Body of pancreas (tissue), 4 donors: ENCODE measurements at regions not wholly inside any gene's neighbourhood (a gene's known extent, or its start where the extent isn't known, plus 50 kb on each side); places are given as distances from the start of the nearest gene placed in this dataset.

Source experiments
- ATAC-seq: fragments of 150-250 bp; one replicate; pipeline ENCODE4 v1.9.1; 2016
- DNase-seq, 4 donors: peaks; one replicate each; pipeline ENCODE4 v3.0.0-alpha.2; 2019
- H3K27ac ChIP-seq, 4 donors: fragments of 200-600 bp; sonication (generic); 1 replicate in 3 of 4; 2 replicates in 1 of 4; pipeline versions ENCODE4 v1.5.1 to v1.6.1; 2016 to 2019; ENCODE audit warnings: mild to moderate bottlenecking in 1 of 4, mixed read lengths in 1 of 4, moderate library complexity in 1 of 4
- H3K27me3 ChIP-seq, 2 donors: fragments of 200-600 bp; sonication (generic); one replicate each; pipeline ENCODE4 v1.6.0; 2016; ENCODE audit warnings: mild to moderate bottlenecking in 1 of 2
- H3K36me3 ChIP-seq, 2 donors: fragments of 200-600 bp; sonication (generic); replicated peaks in 1 of 2; 2 replicates each; pipeline ENCODE4 v1.5.1; 2016; ENCODE audit warnings: low read depth in 2 of 2; ENCODE audit not compliant: insufficient read depth in 1 of 2
- H3K4me1 ChIP-seq: fragments of 200-600 bp; sonication (generic); one replicate; pipeline ENCODE4 v1.6.0; 2016
- H3K4me3 ChIP-seq, 2 donors: fragments of 200-600 bp; sonication (generic); 1 replicate in 1 of 2; 2 replicates in 1 of 2; pipeline ENCODE4 v1.5.1; 2016 to 2019
- H3K9me3 ChIP-seq, 3 donors: fragments of 200-600 bp; sonication (generic); 1 replicate in 2 of 3; 2 replicates in 1 of 3; pipeline ENCODE4 v1.5.1; 2016
- POLR2A ChIP-seq, 3 donors: fragments of 450-650 bp; IDR thresholded peaks; one replicate each; pipeline ENCODE4 v1.6.1; 2016; ENCODE audit warnings: antibody characterized with exemption in 3 of 3, mild to moderate bottlenecking in 2 of 3
- WGBS, 2 donors: methylation state at CpG; one replicate each; pipeline ENCODE4 v1.1.5; 2017; 5-methylcytosine and 5-hydroxymethylcytosine counted together
- intact Hi-C: fragments of 100-400 bp; cut with DNase I; formaldehyde crosslinking; loops from one replicate; pipeline ENCODE4 v1.15.1; 2023
- TF ChIP-seq, protein P1 (sequence below), 7 experiments: fragments of 450-650 bp in 4 of 7; fragments of 200-600 bp in 3 of 7; sonication (generic) in 3 of 7; IDR thresholded peaks; one replicate each; pipeline ENCODE4 v1.5.1; 2016 to 2019; ENCODE audit warnings: antibody characterized with exemption in 7 of 7

DNA sequence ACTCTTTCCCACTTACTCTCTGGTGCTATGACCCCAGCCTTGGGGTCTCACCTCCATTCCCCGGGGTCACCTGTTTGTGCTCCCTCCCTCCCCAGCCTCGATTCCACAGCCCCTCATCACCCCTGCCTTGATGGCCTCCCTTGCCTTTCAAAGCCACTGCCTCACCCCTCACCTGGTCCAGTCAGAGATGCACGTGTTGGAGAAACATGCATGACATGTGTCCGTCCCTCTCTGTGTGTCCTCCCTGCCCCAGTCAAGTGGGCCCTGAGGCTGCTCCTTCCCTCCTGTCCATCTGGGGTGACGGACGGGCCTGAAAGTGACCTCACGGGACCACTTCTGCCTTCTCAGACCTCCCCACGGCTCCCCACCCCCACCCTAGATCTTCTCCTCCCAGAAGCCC is 82.3 kb upstream of the TWIST2 start:
- Histone ChIP-seq H3K9me3 (no peaks in the 10 kb centered on the region), H3K27ac (no peak overlapping the region), H3K4me1 (no peaks in the 10 kb centered on the region), H3K4me3 (no peak overlapping the region), H3K27me3 (no peaks in the 10 kb centered on the region), H3K36me3 (no peaks in the 10 kb centered on the region)
- TF ChIP-seq, protein P1, sequence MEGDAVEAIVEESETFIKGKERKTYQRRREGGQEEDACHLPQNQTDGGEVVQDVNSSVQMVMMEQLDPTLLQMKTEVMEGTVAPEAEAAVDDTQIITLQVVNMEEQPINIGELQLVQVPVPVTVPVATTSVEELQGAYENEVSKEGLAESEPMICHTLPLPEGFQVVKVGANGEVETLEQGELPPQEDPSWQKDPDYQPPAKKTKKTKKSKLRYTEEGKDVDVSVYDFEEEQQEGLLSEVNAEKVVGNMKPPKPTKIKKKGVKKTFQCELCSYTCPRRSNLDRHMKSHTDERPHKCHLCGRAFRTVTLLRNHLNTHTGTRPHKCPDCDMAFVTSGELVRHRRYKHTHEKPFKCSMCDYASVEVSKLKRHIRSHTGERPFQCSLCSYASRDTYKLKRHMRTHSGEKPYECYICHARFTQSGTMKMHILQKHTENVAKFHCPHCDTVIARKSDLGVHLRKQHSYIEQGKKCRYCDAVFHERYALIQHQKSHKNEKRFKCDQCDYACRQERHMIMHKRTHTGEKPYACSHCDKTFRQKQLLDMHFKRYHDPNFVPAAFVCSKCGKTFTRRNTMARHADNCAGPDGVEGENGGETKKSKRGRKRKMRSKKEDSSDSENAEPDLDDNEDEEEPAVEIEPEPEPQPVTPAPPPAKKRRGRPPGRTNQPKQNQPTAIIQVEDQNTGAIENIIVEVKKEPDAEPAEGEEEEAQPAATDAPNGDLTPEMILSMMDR (IDR thresholded peaks at IDR 0.05): no peak
- no peak for TF ChIP-seq POLR2A (IDR thresholded peaks at IDR 0.05)
- DNase-seq: no peak
- no peak for ATAC-seq
- intact Hi-C loops: no loop called here
- WGBS, 2 donors: 52 to 65% methylated on average over 8 of the region's 8 CpGs

DNA sequence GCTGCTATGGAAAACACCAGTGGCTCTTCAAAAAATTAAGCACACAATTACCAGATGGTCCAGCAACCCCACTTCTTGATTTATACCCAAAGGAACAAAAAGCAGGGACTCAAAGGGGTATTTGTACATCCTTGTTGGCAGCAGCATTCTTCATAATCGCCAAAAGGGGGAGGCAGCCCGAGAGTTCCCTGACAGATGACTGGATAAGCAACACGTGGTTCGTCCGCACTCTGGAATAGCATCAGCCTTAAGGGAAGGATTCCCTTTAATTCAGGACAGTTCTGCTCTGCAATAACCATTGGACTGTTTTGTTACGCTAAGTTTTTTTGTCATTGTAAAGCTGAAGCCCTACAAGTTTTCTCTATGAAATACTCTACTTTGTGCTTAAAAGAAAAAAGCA is 76.7 kb upstream of the TWIST2 start:
- 38 to 62% methylated on average over 6 of the region's 6 CpGs for WGBS, 2 donors
- intact Hi-C loops: no loop called here

DNA sequence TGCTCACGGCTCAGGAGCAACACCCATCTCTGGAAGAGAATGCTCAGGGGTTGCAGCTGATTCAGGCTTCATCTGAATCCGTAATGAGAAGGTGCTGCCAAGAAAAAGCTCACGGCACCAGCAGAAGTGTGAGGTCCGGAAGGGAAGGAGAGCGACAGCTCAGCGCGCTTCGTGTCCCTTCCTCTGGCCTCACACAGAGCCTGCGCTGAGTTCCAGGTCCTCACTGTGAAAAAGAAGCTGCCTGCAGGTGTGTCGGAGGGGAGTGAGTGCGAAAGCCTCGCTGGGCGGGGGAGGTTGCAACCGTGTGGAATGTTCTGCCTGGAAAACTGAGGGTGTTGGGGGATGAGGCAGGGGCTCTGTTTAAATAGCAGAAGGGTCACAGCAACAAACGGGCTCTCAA is 76.2 kb upstream of the TWIST2 start:
- Histone ChIP-seq H3K9me3 (no peaks in the 10 kb centered on the region), H3K27ac (no peak overlapping the region), H3K4me3 (no peak overlapping the region), H3K27me3 (no peaks in the 10 kb centered on the region), H3K4me1 (no peaks in the 10 kb centered on the region), H3K36me3 (no peaks in the 10 kb centered on the region)
- TF ChIP-seq POLR2A (IDR thresholded peaks at IDR 0.05): no peak
- TF ChIP-seq, protein P1 (IDR thresholded peaks at IDR 0.05): no peak
- WGBS, 2 donors: 36 to 52% methylated on average over 15 of the region's 15 CpGs
- intact Hi-C loops: no loop called here
- ATAC-seq (no peak), DNase-seq (no peak)

More for the DNA sequence above, 76.7 kb upstream of the TWIST2 start:
- Histone ChIP-seq H3K36me3 (no peaks in the 10 kb centered on the region), H3K9me3 (no peaks in the 10 kb centered on the region), H3K4me1 (no peaks in the 10 kb centered on the region), H3K27ac (no peak overlapping the region), H3K4me3 (no peak overlapping the region), H3K27me3 (no peaks in the 10 kb centered on the region)
- no peak for ATAC-seq
- no peak for DNase-seq
- no peak for TF ChIP-seq POLR2A (IDR thresholded peaks at IDR 0.05)
- TF ChIP-seq, protein P1 (IDR thresholded peaks at IDR 0.05): no peak

DNA sequence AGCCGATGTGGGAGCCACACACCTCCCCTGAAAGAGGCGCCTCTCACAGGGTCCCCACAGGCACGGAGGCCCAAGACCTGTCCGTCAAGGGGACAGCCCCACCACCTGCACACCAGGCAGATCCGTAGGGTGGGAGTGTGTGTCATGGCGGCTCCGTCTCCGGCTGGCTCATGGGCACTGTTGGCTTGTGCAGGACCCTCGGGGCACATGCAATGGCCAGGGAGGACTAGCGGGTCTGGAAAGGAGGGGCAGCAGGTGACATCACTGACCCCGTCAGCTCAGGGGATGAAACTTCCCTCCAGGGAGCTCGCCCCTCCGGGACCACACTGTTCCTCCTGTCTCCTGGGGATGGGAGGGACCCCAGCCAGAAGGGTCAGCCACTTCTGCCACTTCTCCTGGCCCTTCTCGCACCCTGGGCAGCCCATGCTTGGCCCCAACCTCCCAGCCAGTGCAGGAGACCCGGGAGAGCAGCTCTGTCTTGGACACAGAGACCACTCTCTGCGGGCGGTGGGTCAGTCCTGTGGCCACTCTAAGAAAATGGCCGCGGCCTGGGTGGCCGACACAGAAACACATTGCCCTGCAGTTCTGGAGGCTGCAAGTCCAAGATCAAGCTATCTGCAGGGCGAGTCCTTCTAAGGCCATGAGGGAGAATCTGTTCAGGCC is 75.1 kb upstream of the TWIST2 start:
- Histone ChIP-seq H3K4me1 (no peaks in the 10 kb centered on the region), H3K27ac (no peak overlapping the region), H3K27me3 (no peaks in the 10 kb centered on the region), H3K9me3 (no peaks in the 10 kb centered on the region), H3K4me3 (no peak overlapping the region), H3K36me3 (no peaks in the 10 kb centered on the region)
- intact Hi-C loops: no loop called here
- TF ChIP-seq, protein P1 (IDR thresholded peaks at IDR 0.05): no peak
- no peak for TF ChIP-seq POLR2A (IDR thresholded peaks at IDR 0.05)
- no peak for DNase-seq
- WGBS, 2 donors: 83 to 85% methylated on average over 1 to 21 of the region's 21 CpGs
- ATAC-seq: no peak

DNA sequence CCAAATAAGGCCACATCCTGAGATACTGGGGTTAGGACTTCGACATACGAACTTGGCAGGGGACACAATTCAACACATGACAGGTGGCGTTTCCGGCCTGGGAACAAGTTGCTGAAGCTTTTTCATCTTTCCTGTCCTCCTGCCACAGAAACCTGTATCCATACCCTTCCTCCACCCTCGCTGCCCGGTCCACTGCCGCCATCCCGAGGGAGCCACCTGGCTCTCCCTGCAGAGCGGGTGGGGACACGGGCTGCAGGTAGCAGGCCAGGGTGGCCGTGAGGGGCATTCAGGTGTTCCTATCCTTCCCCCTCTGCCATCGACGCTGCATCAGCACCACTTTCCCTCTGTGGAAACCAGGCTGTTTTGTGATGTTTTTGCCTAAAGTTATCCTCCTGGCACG is 74.4 kb upstream of the TWIST2 start:
- intact Hi-C loops: no loop called here
- DNase-seq (no peak), ATAC-seq (no peak)
- H3K27ac ChIP-seq: no peak overlapping the region
- no peaks in the 10 kb centered on the region for H3K4me1 ChIP-seq
- 72 to 84% methylated on average over 9 to 14 of the region's 14 CpGs for WGBS, 2 donors
- H3K9me3 ChIP-seq: no peaks in the 10 kb centered on the region
- H3K27me3 ChIP-seq: no peaks in the 10 kb centered on the region
- no peak overlapping the region for H3K4me3 ChIP-seq
- no peak for TF ChIP-seq POLR2A (IDR thresholded peaks at IDR 0.05)
- TF ChIP-seq, protein P1 (IDR thresholded peaks at IDR 0.05): no peak
- H3K36me3 ChIP-seq: no peaks in the 10 kb centered on the region
